Activated CD4-positive, alpha-beta T cell treated with anti-CD3 and anti-CD28 coated beads, Interleukin-2, amount 50 U/mL, for 48 hours (primary cell): ENCODE measurements at regions not wholly inside any gene's neighbourhood (a gene's known extent, or its start where the extent isn't known, plus 50 kb on each side); places are given as distances from the start of the nearest gene placed in this dataset.
"Not testable (repeated sequence)": the region's sequence is repeated elsewhere in the genome, so short reads cannot be mapped to it uniquely, and the experiment has no call there.

Source experiments
- DNase-seq, 2 experiments: peaks; one replicate each; pipeline ENCODE4 v3.0.0-alpha.2; 2020

GRCh38 chr19:20287070-20287469, 120.1 kb downstream of the ZNF486 start:
- no peak for DNase-seq

- DNase-seq: not testable (repeated sequence)
These were observed 118.9 kb downstream of the ZNF486 start for GRCh38 chr19:20285876-20286275.

GRCh38 chr19:20279516-20279915, 112.5 kb downstream of the ZNF486 start:
- no peak for DNase-seq

- DNase-seq: no peak
These were observed 111.3 kb downstream of the ZNF486 start for GRCh38 chr19:20278342-20278741.

GRCh38 chr19:20276732-20277082, 109.7 kb downstream of the ZNF486 start:
- not testable (repeated sequence) for DNase-seq

GRCh38 chr19:20276011-20276731, 109.2 kb downstream of the ZNF486 start:
- DNase-seq: no peak

GRCh38 chr19:20273951-20274570, 107.0 kb downstream of the ZNF486 start:
- no peak for DNase-seq

GRCh38 chr19:20273376-20273775, 106.4 kb downstream of the ZNF486 start:
- no peak for DNase-seq

GRCh38 chr19:20272627-20273010, 105.6 kb downstream of the ZNF486 start:
- not testable (repeated sequence) for DNase-seq

- DNase-seq: not testable (repeated sequence)
These were observed 105.1 kb downstream of the ZNF486 start for GRCh38 chr19:20271927-20272626.

GRCh38 chr19:20271215-20271926, 104.4 kb downstream of the ZNF486 start:
- DNase-seq: no peak

- no peak for DNase-seq
These were observed 102.4 kb downstream of the ZNF486 start for GRCh38 chr19:20269461-20269860.

GRCh38 chr19:20261513-20261912, 94.5 kb downstream of the ZNF486 start:
- not testable (repeated sequence) for DNase-seq

- not testable (repeated sequence) for DNase-seq
These were observed 93.7 kb downstream of the ZNF486 start for GRCh38 chr19:20260738-20261137.

- DNase-seq: no peak
These were observed 92.6 kb downstream of the ZNF486 start for GRCh38 chr19:20259615-20260014.

- no peak for DNase-seq
These were observed 89.6 kb downstream of the ZNF486 start for GRCh38 chr19:20256606-20257005.

GRCh38 chr19:20254121-20254520, 87.1 kb downstream of the ZNF486 start:
- no peak for DNase-seq

GRCh38 chr19:20252613-20253012, 85.6 kb downstream of the ZNF486 start:
- no peak for DNase-seq

- no peak for DNase-seq
These were observed 83.6 kb downstream of the ZNF486 start for GRCh38 chr19:20250627-20251026.

- DNase-seq: no peak
These were observed 83.1 kb downstream of the ZNF486 start for GRCh38 chr19:20250121-20250520.
